MM.1S (cell line): ENCODE measurements at regions not wholly inside any gene's neighbourhood (a gene's known extent, or its start where the extent isn't known, plus 50 kb on each side); places are given as distances from the start of the nearest gene placed in this dataset.

Source experiments
- DNase-seq: peaks from one replicate; pipeline ENCODE4 v3.0.0-alpha.2; 2015
- H2AFZ ChIP-seq: fragments of 300-600 bp; sonication (generic); 2 replicates; pipeline ENCODE4 v1.6.0; 2016; ENCODE audit warnings: antibody characterized with exemption, low read length
- H3F3A ChIP-seq: fragments of 300-600 bp; sonication (generic); 2 replicates; pipeline ENCODE4 v1.6.1; 2016; ENCODE audit warnings: mild to moderate bottlenecking, antibody characterized with exemption, low read length, moderate library complexity, mixed read lengths; ENCODE audit not compliant: insufficient read depth
- H3K27ac ChIP-seq: fragments of 300-600 bp; sonication (generic); 2 replicates; pipeline ENCODE4 v1.5.1; 2016; ENCODE audit warnings: mild to moderate bottlenecking, low read length
- H3K27me3 ChIP-seq: fragments of 300-600 bp; sonication (generic); replicated peaks from 2 replicates; pipeline ENCODE4 v1.6.0; 2016; ENCODE audit warnings: low read length; ENCODE audit not compliant: insufficient read depth
- H3K36me3 ChIP-seq: fragments of 300-600 bp; sonication (generic); replicated peaks from 2 replicates; pipeline ENCODE4 v1.6.1; 2016; ENCODE audit warnings: mild to moderate bottlenecking, low read length, mixed read lengths; ENCODE audit not compliant: insufficient read depth
- H3K4me1 ChIP-seq: fragments of 300-600 bp; sonication (generic); 2 replicates; pipeline ENCODE4 v1.6.1; 2016; ENCODE audit warnings: low read length, mixed read lengths
- H3K4me2 ChIP-seq: fragments of 300-600 bp; sonication (generic); 2 replicates; pipeline ENCODE4 v1.6.0; 2016; ENCODE audit warnings: low read depth, low read length
- H3K4me3 ChIP-seq: fragments of 300-600 bp; sonication (generic); 2 replicates; pipeline ENCODE4 v1.5.1; 2016; ENCODE audit warnings: low read length, mixed read lengths
- H3K79me2 ChIP-seq: fragments of 300-600 bp; sonication (generic); 2 replicates; pipeline ENCODE4 v1.6.1; 2016; ENCODE audit warnings: mixed run types, low read length, mixed read lengths
- H3K9ac ChIP-seq: fragments of 300-600 bp; sonication (generic); 2 replicates; pipeline ENCODE4 v1.6.1; 2016; ENCODE audit warnings: low read length, mixed read lengths
- H3K9me2 ChIP-seq: fragments of 300-600 bp; sonication (generic); replicated peaks from 2 replicates; pipeline ENCODE4 v1.6.1; 2016; ENCODE audit warnings: mild to moderate bottlenecking, low read length, mixed read lengths; ENCODE audit not compliant: insufficient read depth
- H3K9me3 ChIP-seq: fragments of 300-600 bp; sonication (generic); replicated peaks from 2 replicates; pipeline ENCODE4 v1.6.1; 2016; ENCODE audit warnings: mild to moderate bottlenecking, low read length, mixed read lengths; ENCODE audit not compliant: insufficient read depth
- H4K20me1 ChIP-seq: fragments of 300-600 bp; sonication (generic); 2 replicates; pipeline ENCODE4 v1.6.1; 2016; ENCODE audit warnings: mild to moderate bottlenecking, low read length, moderate library complexity, mixed read lengths; ENCODE audit not compliant: insufficient read depth
- EZH2 ChIP-seq: fragments of 300-600 bp; sonication (generic); optimal IDR thresholded peaks from 2 replicates; pipeline ENCODE3; 2017; ENCODE audit warnings: low read depth, mild to moderate bottlenecking, antibody characterized with exemption, low read length, mixed read lengths
- EZH2phosphoT487 ChIP-seq: fragments of 300-600 bp; sonication (generic); IDR thresholded peaks from 2 replicates; pipeline ENCODE4 v1.6.1; 2018; ENCODE audit warnings: antibody characterized with exemption, low read length
- TF ChIP-seq, protein P1 (sequence below): fragments of 300-600 bp; sonication (generic); IDR thresholded peaks from 2 replicates; pipeline ENCODE4 v1.5.1; 2016; ENCODE audit warnings: antibody characterized with exemption, low read length, mixed read lengths

DNA sequence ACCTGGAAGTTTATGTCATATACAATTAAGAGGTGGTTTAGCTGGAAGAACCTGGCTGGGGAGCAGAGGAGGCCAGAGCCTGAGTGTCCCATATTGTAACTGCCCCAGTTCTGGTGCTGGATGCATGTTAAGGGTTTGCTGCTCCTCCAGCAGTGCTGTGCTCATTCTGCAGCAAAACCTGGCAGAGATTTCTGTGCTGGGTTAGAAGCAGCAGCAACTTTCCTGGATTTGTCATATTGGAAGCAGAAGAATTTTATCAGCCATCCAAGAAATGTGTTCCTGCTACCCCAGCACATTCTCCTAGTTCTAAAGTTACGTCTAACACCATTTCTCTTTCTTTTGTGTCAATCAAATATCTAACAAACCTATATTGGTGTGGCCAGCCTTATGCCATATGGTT lies 284.1 kb downstream of the TDRD15 start:
- H3K4me1 ChIP-seq: no peaks in the 10 kb centered on the region
- no peak overlapping the region for H2AFZ ChIP-seq
- no peak overlapping the region for H3K4me2 ChIP-seq
- no peaks in the 10 kb centered on the region for H3K27me3 ChIP-seq
- no peaks in the 10 kb centered on the region for H4K20me1 ChIP-seq
- H3K4me3 ChIP-seq: no peak overlapping the region
- no peak overlapping the region for H3K27ac ChIP-seq
- H3K79me2 ChIP-seq: no peaks in the 10 kb centered on the region
- H3K36me3 ChIP-seq: no peaks in the 10 kb centered on the region
- no peak overlapping the region for H3K9ac ChIP-seq
- no peak for DNase-seq
- no peaks in the 10 kb centered on the region for H3K9me3 ChIP-seq
- TF ChIP-seq EZH2 (no peak), EZH2phosphoT487 (no peak)
- TF ChIP-seq, protein P1, sequence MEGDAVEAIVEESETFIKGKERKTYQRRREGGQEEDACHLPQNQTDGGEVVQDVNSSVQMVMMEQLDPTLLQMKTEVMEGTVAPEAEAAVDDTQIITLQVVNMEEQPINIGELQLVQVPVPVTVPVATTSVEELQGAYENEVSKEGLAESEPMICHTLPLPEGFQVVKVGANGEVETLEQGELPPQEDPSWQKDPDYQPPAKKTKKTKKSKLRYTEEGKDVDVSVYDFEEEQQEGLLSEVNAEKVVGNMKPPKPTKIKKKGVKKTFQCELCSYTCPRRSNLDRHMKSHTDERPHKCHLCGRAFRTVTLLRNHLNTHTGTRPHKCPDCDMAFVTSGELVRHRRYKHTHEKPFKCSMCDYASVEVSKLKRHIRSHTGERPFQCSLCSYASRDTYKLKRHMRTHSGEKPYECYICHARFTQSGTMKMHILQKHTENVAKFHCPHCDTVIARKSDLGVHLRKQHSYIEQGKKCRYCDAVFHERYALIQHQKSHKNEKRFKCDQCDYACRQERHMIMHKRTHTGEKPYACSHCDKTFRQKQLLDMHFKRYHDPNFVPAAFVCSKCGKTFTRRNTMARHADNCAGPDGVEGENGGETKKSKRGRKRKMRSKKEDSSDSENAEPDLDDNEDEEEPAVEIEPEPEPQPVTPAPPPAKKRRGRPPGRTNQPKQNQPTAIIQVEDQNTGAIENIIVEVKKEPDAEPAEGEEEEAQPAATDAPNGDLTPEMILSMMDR: no peak
- no peaks in the 10 kb centered on the region for H3F3A ChIP-seq
- H3K9me2 ChIP-seq: no peaks in the 10 kb centered on the region

DNA sequence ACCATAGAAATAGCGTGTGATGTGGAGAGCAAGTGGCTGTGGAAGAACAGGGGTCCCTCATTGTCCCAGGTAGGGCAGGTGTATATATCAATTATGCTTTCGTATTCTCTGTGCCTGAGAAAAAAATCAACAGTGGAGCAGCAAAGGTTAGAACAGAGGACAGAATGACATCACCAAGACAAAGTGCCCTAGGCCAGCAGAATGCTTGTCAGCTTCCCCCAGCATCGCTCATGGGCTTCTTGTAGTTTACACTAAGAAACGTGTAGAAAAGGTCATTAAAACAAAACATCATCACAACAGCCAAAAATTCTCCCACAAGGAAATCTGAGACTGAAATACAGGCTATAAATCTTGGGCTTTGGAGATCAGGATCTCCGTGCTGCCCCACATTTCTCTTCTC lies 288.0 kb downstream of the TDRD15 start:
- no peaks in the 10 kb centered on the region for H3K9me2 ChIP-seq

DNA sequence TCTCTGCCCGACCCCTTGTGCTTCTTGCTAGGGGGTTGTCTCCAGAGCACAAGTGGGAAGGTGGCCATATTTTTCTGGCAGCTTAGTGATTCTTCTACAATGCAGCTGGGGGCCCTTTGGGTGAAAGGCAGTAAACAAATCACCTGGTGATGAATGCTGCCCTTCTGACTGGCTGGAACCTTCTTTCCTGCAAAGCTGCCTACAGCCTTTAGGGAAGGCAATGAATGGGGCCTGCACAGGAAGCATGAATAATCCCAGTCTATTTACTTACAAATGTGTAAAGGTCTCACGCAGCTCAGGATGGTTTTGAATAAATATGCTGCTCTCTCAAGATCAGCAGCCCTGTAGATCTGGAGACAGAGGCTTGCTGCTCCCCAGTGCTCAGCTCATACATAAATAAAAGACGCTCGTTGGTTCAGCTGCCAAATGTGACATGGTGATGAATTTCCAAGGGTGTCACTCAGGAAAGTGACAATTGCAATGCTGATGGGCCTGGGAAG lies 289.2 kb downstream of the TDRD15 start:
- Histone ChIP-seq H3K4me2 (no peak overlapping the region), H3K27ac (no peak overlapping the region), H3K36me3 (no peaks in the 10 kb centered on the region), H4K20me1 (no peaks in the 10 kb centered on the region), H3F3A (no peaks in the 10 kb centered on the region), H3K4me1 (no peaks in the 10 kb centered on the region), H3K9ac (no peak overlapping the region), H3K79me2 (no peaks in the 10 kb centered on the region), H2AFZ (no peak overlapping the region), H3K4me3 (no peak overlapping the region), H3K27me3 (no peaks in the 10 kb centered on the region), H3K9me3 (no peaks in the 10 kb centered on the region), H3K9me2 (no peaks in the 10 kb centered on the region)
- TF ChIP-seq, protein P1: no peak
- no peak for TF ChIP-seq EZH2
- no peak for DNase-seq

More for the DNA sequence above, 288.0 kb downstream of the TDRD15 start:
- H3K9me3 ChIP-seq: no peaks in the 10 kb centered on the region
- DNase-seq: no peak
- no peaks in the 10 kb centered on the region for H3K4me1 ChIP-seq
- no peak overlapping the region for H3K4me2 ChIP-seq
- no peaks in the 10 kb centered on the region for H3K36me3 ChIP-seq
- H3K27ac ChIP-seq: no peak overlapping the region
- no peak overlapping the region for H3K9ac ChIP-seq
- H3F3A ChIP-seq: no peaks in the 10 kb centered on the region
- no peaks in the 10 kb centered on the region for H3K79me2 ChIP-seq
- no peak overlapping the region for H3K4me3 ChIP-seq
- H2AFZ ChIP-seq: no peak overlapping the region
- H3K27me3 ChIP-seq: no peaks in the 10 kb centered on the region
- TF ChIP-seq EZH2phosphoT487 (no peak), EZH2 (no peak)
- H4K20me1 ChIP-seq: no peaks in the 10 kb centered on the region

DNA sequence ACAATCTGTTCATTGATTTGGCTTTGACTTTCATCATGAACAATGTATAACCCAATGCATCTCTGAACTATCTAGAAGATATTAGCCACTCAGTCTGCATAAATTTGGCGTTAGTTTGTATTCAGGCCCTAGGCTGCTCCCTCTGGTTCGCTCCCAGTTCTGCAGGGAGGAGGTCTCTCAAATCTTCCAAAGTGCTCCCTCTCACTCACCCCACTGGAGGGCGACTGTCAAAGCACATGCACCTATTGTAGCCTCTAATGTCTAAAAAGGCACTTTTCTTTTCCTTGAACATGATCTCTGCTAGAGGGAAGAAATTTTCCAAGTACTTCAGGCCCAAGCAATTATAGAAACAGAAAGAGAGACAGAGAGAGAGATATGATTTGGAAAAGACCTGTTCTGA lies 291.5 kb downstream of the TDRD15 start:
- Histone ChIP-seq H4K20me1 (no peaks in the 10 kb centered on the region), H3K4me3 (no peak overlapping the region), H3K4me1 (no peaks in the 10 kb centered on the region), H3K9me2 (no peaks in the 10 kb centered on the region), H3K9ac (no peak overlapping the region), H3K4me2 (no peak overlapping the region), H3F3A (no peaks in the 10 kb centered on the region), H3K36me3 (no peaks in the 10 kb centered on the region), H3K27me3 (no peaks in the 10 kb centered on the region), H2AFZ (no peak overlapping the region), H3K9me3 (no peaks in the 10 kb centered on the region), H3K79me2 (no peaks in the 10 kb centered on the region), H3K27ac (no peak overlapping the region)
- no peak for DNase-seq
- TF ChIP-seq EZH2phosphoT487: no peak
- TF ChIP-seq EZH2: no peak
- TF ChIP-seq, protein P1: no peak; the same call in 1 of the 2 replicates
